SKM-1 (cell line): ENCODE measurements at regions not wholly inside any gene's neighbourhood (a gene's known extent, or its start where the extent isn't known, plus 50 kb on each side); places are given as distances from the start of the nearest gene placed in this dataset.

Experiments
- DNase-seq: peaks from one replicate; lab custom pipeline; 2025; ENCODE audit not compliant: unreplicated experiment; lab: John Stamatoyannopoulos, UW

DNA sequence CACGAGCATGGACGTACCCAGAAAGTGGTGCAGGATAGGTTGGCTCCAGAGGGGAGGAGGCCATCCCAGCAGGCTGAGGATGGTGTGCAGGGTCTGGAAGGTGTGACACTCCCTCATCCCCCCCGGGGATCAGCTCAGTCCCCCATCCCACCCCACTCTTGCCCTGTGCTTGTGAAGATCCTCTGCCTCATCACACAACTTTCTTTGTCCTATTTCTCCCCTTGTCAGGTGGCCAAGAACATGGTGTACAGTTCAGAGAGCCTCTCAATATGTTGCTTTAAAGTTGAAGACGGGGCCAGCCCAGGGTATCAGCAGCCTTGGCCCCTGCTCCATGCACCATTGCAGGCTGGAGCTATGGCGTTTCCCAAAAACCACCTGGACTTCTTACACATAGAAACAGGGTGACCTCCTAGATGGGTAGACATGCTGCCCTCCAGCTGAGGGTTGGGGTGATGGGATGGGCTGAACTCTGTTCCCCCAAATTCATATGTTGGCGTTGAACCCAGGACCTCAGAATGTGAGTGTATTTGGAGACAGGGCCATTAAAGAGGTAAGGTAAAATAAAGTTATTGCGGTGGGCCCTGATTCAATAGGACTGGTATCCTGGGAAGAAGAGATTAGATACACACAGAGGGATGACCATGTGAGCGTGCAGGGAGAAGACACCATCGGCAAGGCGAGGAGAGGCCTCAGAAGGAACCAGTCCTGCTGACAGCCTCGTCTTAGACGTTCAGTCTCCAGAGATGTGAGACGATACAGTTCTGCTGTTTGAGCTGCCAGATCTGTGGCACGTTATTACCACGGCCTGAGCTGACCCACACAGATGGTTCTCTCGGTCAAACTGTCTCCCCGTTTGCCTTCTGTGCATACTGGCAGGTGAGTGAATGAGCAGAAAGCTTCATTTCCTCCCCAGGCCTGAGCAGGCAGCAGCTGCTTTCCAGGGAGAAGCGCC, 272.5 kb downstream of the GADD45G start:
- DNase-seq, result no peak

DNA sequence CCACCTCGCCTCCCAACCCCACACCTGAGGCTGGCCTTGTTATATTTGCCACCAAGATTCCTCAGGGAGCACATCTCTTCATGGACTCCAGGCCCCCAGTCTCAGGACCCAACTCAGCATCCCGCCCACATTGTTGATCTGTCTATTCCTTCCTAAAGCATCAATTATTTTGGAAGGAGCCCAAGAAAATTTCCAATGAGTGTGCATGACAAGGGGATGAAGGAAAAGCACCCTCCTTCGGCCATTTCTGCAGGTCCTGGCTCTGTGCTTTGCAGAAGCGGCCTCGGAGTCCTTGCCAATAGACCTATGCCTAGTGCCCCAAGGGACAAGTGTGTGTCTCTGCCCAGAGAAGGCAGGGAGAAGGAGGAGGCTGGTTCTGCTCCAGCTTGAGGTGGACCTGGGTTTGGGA, 273.2 kb downstream of the GADD45G start:
- no peak for DNase-seq

GRCh38 chr9:89878687-89879086, 273.9 kb downstream of the GADD45G start:
- DNase-seq, result no peak

DNA sequence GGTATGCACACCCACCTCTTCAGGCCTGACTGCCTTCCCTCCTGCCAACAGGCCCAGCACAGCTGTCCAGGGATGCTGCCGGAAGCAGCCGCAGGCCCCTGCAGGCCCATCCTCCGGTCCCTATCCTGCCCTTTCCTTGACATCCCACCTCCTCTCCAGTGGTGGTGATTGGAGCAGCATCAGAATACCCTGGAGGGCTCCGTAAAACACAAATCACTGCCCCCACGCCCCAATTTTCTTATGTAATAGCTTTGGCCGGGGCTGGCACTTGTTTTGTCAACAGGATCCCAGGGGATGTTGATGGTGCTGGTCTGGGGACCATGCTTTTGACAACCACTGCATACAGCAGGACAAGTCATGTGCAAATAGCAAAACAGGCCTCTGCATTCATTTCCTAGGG, 274.5 kb downstream of the GADD45G start:
- DNase-seq, result no peak

DNA sequence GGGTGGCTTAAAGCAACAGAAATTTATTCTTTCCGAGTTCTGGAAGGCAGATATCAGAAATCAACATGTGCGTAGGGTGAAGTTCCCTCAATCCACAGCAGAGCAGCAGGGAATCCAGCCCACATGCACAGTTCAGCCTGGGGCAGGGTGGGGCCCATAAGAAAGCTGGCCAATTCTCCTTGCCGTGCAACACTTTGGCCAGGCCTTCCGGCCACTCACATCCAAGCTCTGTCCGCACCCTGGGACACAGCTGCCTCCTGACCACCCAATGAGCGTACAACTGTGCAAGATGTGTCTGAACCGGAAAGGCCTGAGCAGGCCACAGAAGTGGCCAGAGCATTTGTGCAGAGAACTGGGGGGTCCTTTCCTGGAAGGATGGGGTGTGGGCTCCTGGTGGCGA, 274.9 kb downstream of the GADD45G start:
- no peak for DNase-seq

- no peak for DNase-seq
These were observed 275.3 kb downstream of the GADD45G start for GRCh38 chr9:89880161-89880560.

GRCh38 chr9:89880721-89881120, 275.9 kb downstream of the GADD45G start:
- DNase-seq, result no peak

DNA sequence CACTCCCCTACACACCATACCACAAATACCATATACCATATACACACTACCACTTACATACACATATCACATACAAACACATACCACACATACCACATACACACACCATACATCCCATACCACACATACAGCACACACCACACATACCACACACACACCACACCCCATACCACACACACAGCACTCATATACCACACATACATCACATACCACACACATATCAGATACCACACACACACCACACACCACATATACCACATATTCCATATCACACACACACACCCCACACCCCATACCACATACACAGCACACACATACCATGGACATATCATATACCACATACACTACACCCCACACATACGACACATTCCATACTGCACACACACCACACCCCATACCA, 276.6 kb downstream of the GADD45G start:
- no peak for DNase-seq

DNA sequence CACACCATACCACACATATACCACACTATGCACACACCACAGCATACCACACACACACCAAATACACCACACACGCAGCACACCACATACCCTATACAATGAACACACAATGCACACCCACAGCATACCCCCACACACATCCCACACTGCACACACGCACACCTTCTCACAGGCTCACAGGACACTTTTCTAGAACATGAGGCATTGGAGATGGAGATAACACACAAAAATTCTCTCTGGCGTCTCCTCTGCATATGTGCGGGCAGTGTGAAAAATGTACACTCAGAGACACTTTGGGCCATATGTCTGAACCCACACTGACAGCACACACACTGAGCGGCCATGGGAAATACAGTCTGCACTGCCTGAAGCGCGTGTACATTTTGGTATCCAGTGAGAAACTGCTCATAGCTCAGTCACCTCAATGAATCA, 278.1 kb downstream of the GADD45G start:
- DNase-seq, result no peak

- DNase-seq, result no peak
These were observed 278.9 kb downstream of the GADD45G start for GRCh38 chr9:89883401-89884341.

- no peak for DNase-seq
These were observed 279.7 kb downstream of the GADD45G start for GRCh38 chr9:89884356-89885083.

GRCh38 chr9:89885156-89885555, 280.3 kb downstream of the GADD45G start:
- no peak for DNase-seq

DNA sequence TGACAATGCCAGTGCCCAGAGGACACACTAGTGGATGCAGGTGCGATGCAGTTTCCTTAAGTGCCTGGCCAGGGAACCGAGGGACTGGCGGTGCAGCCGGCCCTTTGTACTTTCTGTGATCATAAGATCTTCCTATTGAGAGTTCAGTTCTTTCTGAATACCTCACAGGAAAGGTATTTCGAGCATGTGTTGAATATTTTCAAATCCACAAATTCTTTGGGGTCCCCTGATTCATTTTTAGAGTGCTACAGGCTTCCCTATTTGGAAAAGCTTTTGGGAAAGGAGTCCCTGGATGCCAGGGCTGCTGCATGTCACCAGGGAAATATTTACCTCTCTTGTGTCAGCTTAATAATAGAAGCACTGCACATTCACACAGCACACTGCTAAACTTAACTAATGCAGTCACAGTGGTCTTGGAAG, 281.5 kb downstream of the GADD45G start:
- no peak for DNase-seq

- DNase-seq, result no peak
These were observed 282.5 kb downstream of the GADD45G start for GRCh38 chr9:89887286-89887685.

DNA sequence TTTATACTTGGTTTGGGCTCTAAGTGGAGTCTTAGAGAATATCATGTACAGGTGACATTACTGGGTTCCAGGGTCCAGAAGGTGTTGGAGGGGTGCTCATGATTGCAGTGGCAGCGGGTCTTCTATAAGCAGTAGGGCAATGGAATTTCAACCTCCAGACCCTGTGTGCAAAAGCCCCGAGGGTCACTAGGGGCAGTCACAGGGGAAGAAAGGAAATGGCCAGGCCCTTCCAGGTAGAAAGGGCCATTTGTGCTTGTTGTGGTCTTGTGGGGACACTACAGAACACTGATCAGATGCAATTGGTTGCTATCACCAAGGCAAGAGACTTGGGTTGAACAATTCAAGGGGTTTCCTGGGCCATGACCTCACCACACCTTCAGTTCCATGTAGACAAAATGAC, 283.4 kb downstream of the GADD45G start:
- no peak for DNase-seq

DNA sequence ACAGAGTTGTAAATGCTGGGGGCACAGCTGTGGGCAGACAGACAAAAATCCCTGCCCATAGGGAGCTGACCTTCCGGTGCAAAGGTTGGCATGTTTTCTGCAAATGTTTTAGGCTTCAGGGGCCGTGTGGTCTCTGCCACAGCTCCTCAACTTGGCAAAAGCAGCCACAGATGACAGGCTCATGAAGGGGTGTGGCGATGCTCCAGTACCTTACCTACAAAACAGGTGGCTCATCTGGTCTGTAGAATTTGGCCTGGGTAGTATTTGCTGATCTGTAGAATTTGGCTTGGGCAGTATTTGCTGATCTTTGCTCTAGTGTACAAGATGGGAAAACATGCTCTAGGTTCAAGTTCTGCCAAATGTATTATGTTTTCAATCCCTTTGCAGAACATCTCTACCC, 283.9 kb downstream of the GADD45G start:
- no peak for DNase-seq

- no peak for DNase-seq
These were observed 285.1 kb downstream of the GADD45G start for GRCh38 chr9:89889865-89890264.

DNA sequence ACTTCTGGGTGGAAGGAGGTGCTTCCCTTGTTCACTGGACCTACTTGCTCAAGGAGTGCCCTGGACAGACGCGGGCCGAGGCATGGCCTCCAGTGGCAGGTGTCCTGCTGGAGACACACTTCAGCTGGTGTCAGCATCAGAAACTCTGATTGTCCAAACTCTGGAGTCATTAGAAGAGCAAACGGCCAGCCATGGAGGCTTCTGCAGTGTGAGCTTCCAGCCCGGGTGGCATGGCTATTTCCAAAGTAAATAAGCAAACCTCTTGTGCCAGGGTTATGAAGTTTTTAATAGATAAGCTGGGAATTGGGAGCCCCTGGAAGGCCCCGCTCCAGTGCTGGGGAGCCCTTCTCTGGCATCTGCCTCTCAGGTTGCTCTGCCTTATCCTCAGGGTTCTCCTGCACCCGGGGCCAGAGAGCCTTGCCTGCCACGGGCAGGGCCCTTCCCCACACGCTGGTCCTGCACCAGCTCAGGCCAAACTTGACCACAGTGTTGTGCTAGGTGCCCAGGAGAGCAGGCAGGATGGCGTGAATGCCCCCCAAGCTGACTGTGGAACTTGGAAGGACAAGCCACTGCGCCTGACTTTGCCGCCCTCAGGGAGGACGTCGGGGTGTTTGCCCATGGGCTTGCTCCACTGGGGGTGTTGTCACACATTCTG, 285.6 kb downstream of the GADD45G start:
- DNase-seq, result no peak

- no peak for DNase-seq
These were observed 286.4 kb downstream of the GADD45G start for GRCh38 chr9:89891221-89891590.

DNA sequence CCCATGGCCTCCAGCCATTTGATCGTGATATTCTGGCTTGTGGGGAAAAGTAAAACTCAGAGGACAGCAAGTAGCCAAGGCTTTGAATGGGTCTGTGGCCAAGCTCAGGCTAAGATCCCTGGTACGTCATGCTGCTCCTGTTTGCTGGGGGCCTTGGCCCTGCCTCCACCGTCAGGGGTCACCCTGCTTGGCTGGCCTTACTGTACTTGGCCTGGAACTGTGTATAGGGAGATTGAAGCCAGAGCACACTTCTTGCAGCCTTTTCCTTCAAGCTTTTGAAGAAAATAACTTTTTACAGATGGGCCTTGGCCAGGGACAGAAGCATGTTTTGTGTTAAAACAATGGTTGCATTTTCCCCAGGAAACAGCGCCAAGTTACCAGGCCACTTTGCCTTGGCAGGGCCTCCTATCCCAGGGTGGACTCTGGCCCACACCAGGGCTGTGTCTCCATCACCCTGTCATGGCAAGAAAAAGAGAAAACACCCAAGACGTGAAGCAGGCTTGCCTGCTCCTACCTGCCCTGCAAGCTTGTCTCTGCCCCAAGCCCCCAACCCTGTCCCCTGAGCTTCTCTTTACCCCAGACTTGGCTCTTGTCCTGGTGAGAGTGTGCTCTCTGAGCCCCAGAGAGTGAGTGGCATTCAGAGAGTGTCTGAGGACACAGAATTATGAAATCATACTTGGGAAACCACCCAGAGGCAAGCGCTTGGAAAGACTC, 286.9 kb downstream of the GADD45G start:
- DNase-seq, result no peak
